ENCODE measurements at regions not wholly inside any gene's neighbourhood (a gene's known extent, or its start where the extent isn't known, plus 50 kb on each side); places are given as distances from the start of the nearest gene placed in this dataset.

GRCh38 chr22:48278620-48279460 lies 1516.4 kb downstream of the TBC1D22A start:
- TF ChIP-seq CTCF (IDR thresholded peaks at IDR 0.05; ENCODE audit: low read length) (no peak), EZH2 (optimal IDR thresholded peaks at IDR 0.05; ENCODE audit: low read depth, low read length) (no peak)

Data from MM.1S (cell line).